ENCODE measurements at regions not wholly inside any gene's neighbourhood (a gene's known extent, or its start where the extent isn't known, plus 50 kb on each side); places are given as distances from the start of the nearest gene placed in this dataset.
"Not testable (repeated sequence)": the region's sequence is repeated elsewhere in the genome, so short reads cannot be mapped to it uniquely, and the experiment has no call there.

DNA sequence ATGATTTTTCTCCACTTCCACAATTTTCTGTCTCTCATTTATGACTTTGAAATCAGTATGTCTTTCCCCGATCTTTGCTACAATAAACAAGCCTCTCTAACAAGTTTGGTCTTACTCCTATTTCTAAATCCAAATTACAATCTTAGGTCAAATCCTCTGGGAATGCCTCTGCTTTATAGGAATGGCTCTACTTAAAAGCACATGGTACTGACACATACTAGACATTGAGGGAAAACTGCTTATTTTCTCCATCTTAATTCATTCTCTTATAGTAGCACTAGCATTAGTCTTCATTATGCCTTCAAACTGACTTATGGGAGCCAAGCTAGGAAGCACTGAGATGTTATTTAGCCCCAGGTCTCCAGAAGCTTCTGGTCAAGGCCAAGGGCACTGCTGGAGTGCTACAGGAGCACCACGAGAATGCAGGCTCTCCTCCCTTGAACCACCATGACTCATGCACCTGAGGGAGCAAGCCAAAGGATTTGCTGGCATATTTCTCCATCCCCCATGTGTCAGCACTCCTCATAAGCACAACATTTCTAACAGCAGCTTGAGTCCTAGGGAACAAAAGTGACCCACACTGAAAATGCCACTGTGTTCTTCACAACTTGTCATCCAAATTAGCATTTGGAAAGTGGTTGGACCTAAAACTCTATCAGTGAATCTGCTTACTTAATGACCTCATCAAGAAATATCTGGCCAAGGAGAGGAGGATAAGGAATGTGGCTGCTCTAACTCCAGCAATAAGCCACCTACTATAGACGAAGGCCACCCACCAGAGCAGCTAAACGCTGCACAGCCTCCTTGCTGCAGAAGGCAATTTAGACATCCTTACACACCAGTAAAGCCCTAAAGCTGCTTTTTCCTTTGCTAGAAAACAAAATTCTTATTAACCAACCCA, 156.8 kb upstream of the KCNQ5 start:
- no peak overlapping the region for H3K4me2 ChIP-seq (ENCODE audit: insufficient read depth, low read length)
- peaks cover 3% of the 10 kb centered on the region for H3K27me3 ChIP-seq (ENCODE audit: insufficient read depth, low read length, poor library complexity)
- no peak overlapping the region for H3K4me3 ChIP-seq (ENCODE audit: low read depth in 1 of 2, low read length in 2 of 2)
- no peaks in the 10 kb centered on the region for H3K9me3 ChIP-seq (ENCODE audit: insufficient read depth, low read length, severe bottlenecking)
- no peaks in the 10 kb centered on the region for H4K20me1 ChIP-seq (ENCODE audit: insufficient read depth, low read length)
- no peak overlapping the region for H3K27ac ChIP-seq (ENCODE audit: low read length)
- no peak overlapping the region for H2AFZ ChIP-seq (ENCODE audit: low read depth, low read length)
- no peak for TF ChIP-seq EZH2 (IDR thresholded peaks at IDR 0.05; ENCODE audit: borderline replicate concordance, low read depth, low read length, severe bottlenecking)
- TF ChIP-seq, protein P1, sequence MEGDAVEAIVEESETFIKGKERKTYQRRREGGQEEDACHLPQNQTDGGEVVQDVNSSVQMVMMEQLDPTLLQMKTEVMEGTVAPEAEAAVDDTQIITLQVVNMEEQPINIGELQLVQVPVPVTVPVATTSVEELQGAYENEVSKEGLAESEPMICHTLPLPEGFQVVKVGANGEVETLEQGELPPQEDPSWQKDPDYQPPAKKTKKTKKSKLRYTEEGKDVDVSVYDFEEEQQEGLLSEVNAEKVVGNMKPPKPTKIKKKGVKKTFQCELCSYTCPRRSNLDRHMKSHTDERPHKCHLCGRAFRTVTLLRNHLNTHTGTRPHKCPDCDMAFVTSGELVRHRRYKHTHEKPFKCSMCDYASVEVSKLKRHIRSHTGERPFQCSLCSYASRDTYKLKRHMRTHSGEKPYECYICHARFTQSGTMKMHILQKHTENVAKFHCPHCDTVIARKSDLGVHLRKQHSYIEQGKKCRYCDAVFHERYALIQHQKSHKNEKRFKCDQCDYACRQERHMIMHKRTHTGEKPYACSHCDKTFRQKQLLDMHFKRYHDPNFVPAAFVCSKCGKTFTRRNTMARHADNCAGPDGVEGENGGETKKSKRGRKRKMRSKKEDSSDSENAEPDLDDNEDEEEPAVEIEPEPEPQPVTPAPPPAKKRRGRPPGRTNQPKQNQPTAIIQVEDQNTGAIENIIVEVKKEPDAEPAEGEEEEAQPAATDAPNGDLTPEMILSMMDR (IDR thresholded peaks at IDR 0.05; ENCODE audit: borderline replicate concordance, extremely low read depth, low read length, poor library complexity, severe bottlenecking): no peak
- no peaks in the 10 kb centered on the region for H3K79me2 ChIP-seq (ENCODE audit: insufficient read depth, low read length)
- H3K36me3 ChIP-seq (ENCODE audit: insufficient read depth, low read length): no peaks in the 10 kb centered on the region
- H3K9ac ChIP-seq (ENCODE audit: low read depth, low read length): no peak overlapping the region
- no peak for ATAC-seq (ENCODE audit: insufficient read depth, low read depth)
- no peaks in the 10 kb centered on the region for H3K4me1 ChIP-seq (ENCODE audit: insufficient read depth, low read length)
- DNase-seq: no peak

DNA sequence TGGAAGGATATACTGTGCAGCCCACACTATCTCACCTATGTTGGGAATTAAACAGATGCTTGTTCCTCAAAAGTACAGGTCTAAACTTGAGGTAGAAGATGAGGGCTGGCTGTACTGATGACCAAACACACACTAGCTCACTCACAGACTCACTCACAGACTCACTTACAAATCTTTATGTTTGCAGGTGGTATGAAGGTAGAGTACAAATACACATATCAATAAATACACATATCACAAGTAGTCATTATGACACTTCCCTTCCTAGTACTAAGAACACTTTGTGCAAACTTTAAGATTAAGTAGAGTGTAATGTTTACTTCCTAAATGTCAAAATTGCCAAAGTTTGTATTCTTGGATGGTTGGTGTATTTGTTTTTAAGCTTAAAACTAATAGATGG, 155.4 kb upstream of the KCNQ5 start:
- no peak for TF ChIP-seq EZH2 (IDR thresholded peaks at IDR 0.05; ENCODE audit: borderline replicate concordance, low read depth, low read length, severe bottlenecking)
- TF ChIP-seq, protein P1 (IDR thresholded peaks at IDR 0.05; ENCODE audit: borderline replicate concordance, extremely low read depth, low read length, poor library complexity, severe bottlenecking): no peak
- no peaks in the 10 kb centered on the region for H4K20me1 ChIP-seq (ENCODE audit: insufficient read depth, low read length)
- no peak overlapping the region for H2AFZ ChIP-seq (ENCODE audit: low read depth, low read length)
- H3K9me3 ChIP-seq (ENCODE audit: insufficient read depth, low read length, severe bottlenecking): no peaks in the 10 kb centered on the region
- H3K4me3 ChIP-seq (ENCODE audit: low read depth in 1 of 2, low read length in 2 of 2): no peak overlapping the region
- no peaks in the 10 kb centered on the region for H3K79me2 ChIP-seq (ENCODE audit: insufficient read depth, low read length)
- H3K27me3 ChIP-seq (ENCODE audit: insufficient read depth, low read length, poor library complexity): peaks cover 2% of the 10 kb centered on the region
- ATAC-seq (ENCODE audit: insufficient read depth, low read depth): no peak
- no peaks in the 10 kb centered on the region for H3K36me3 ChIP-seq (ENCODE audit: insufficient read depth, low read length)
- no peak overlapping the region for H3K9ac ChIP-seq (ENCODE audit: low read depth, low read length)
- no peak overlapping the region for H3K4me2 ChIP-seq (ENCODE audit: insufficient read depth, low read length)
- no peaks in the 10 kb centered on the region for H3K4me1 ChIP-seq (ENCODE audit: insufficient read depth, low read length)
- DNase-seq: no peak
- no peak overlapping the region for H3K27ac ChIP-seq (ENCODE audit: low read length)

DNA sequence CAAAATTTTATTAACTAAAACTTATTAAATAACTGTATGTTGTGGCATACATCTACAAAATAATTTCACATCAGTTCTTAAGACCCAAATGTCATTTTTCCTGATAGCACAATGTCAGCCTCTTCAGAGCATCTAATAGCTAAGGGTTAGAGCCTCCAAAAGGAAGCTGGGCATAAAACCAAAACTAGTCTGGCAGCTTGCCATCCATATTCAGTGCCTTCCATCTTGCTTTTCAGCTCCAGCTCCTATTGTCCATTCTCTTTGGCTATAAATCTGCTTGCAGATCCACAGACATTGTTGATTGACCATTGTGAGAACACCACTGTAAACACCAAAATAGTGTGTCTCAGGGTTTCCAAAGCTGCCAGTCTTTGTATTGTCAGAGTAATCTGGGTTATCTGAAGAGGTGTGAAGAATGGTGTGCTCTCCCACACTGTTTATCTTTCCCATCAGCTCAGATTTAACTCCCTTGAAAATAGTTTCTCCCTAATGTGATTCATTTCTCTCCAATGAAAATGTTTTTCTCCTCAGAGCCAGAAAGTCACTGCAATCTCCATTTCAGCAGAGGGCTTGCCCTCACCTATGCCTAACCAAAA, 154.8 kb upstream of the KCNQ5 start:
- Histone ChIP-seq H3K4me2 (ENCODE audit: insufficient read depth, low read length) (no peak overlapping the region), H3K36me3 (ENCODE audit: insufficient read depth, low read length) (no peaks in the 10 kb centered on the region), H2AFZ (ENCODE audit: low read depth, low read length) (no peak overlapping the region), H3K79me2 (ENCODE audit: insufficient read depth, low read length) (no peaks in the 10 kb centered on the region), H3K27ac (ENCODE audit: low read length) (no peak overlapping the region), H3K9ac (ENCODE audit: low read depth, low read length) (no peak overlapping the region), H3K27me3 (ENCODE audit: insufficient read depth, low read length, poor library complexity) (no peaks in the 10 kb centered on the region), H3K9me3 (ENCODE audit: insufficient read depth, low read length, severe bottlenecking) (no peaks in the 10 kb centered on the region), H4K20me1 (ENCODE audit: insufficient read depth, low read length) (no peaks in the 10 kb centered on the region), H3K4me1 (ENCODE audit: insufficient read depth, low read length) (no peaks in the 10 kb centered on the region), H3K4me3 (ENCODE audit: low read depth in 1 of 2, low read length in 2 of 2) (no peak overlapping the region)
- TF ChIP-seq, protein P1 (IDR thresholded peaks at IDR 0.05; ENCODE audit: borderline replicate concordance, extremely low read depth, low read length, poor library complexity, severe bottlenecking): no peak
- TF ChIP-seq EZH2 (IDR thresholded peaks at IDR 0.05; ENCODE audit: borderline replicate concordance, low read depth, low read length, severe bottlenecking): no peak
- DNase-seq (no peak), ATAC-seq (ENCODE audit: insufficient read depth, low read depth) (no peak)

DNA sequence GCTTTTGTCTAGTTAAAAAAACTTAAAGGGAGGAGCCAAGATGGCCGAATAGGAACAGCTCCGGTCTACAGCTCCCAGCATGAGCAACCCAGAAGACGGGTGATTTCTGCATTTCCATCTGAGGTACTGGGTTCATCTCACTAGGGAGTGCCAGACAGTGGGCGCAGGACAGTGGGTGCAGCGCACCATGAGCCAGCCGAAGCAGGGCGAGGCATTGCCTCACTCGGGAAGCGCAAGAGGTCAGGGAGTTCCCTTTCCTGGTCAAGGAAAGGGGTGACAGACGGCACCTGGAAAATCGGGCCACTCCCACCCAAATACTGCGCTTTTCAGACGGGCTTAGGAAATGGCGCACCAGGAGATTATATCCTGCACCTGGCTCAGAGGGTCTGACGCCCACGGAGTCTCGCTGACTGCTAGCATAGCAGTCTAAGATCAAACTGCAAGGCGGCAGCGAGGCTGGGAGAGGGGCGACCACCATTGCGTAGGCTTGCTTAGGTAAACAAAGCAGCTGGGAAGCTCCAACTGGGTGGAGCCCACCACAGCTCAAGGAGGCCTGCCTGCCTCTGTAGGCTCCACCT, 152.4 kb upstream of the KCNQ5 start:
- not testable (repeated sequence) for H3K36me3 ChIP-seq (ENCODE audit: insufficient read depth, low read length); DNase-seq; ATAC-seq (ENCODE audit: insufficient read depth, low read depth); H3K4me2 ChIP-seq (ENCODE audit: insufficient read depth, low read length); H3K4me1 ChIP-seq (ENCODE audit: insufficient read depth, low read length); H2AFZ ChIP-seq (ENCODE audit: low read depth, low read length); H3K9me3 ChIP-seq (ENCODE audit: insufficient read depth, low read length, severe bottlenecking); H4K20me1 ChIP-seq (ENCODE audit: insufficient read depth, low read length); H3K27ac ChIP-seq (ENCODE audit: low read length); H3K27me3 ChIP-seq (ENCODE audit: insufficient read depth, low read length, poor library complexity); H3K4me3 ChIP-seq (ENCODE audit: low read depth in 1 of 2, low read length in 2 of 2); H3K9ac ChIP-seq (ENCODE audit: low read depth, low read length); H3K79me2 ChIP-seq (ENCODE audit: insufficient read depth, low read length)
